Mucosa of descending colon (tissue), 3 donors: ENCODE measurements at regions not wholly inside any gene's neighbourhood (a gene's known extent, or its start where the extent isn't known, plus 50 kb on each side); places are given as distances from the start of the nearest gene placed in this dataset.

Experiments used
- ATAC-seq: fragments of 200-7000 bp; cut with Tn5 transposase; one replicate; pipeline ENCODE4 v1.9.1; 2020; ENCODE audit warnings: mild to moderate bottlenecking, moderate library complexity
- DNase-seq, 3 donors: peaks; one replicate each; pipeline ENCODE4 v3.0.0-alpha.2; 2020
- H3K36me3 ChIP-seq: fragments of 200-600 bp; one replicate; pipeline ENCODE4 v1.8.0; 2021; ENCODE audit warnings: low read depth, mild to moderate bottlenecking
- H3K4me1 ChIP-seq: fragments of 200-600 bp; one replicate; pipeline ENCODE4 v1.8.0; 2021; ENCODE audit warnings: low read depth, mild to moderate bottlenecking
- H3K4me3 ChIP-seq: fragments of 200-600 bp; one replicate; pipeline ENCODE4 v1.8.0; 2021; ENCODE audit warnings: mild to moderate bottlenecking
- H3K9me3 ChIP-seq: fragments of 200-600 bp; one replicate; pipeline ENCODE4 v1.8.0; 2021; ENCODE audit warnings: mild to moderate bottlenecking
- CTCF ChIP-seq: fragments of 200-600 bp; IDR thresholded peaks from one replicate; pipeline ENCODE4 v1.8.0; 2022; ENCODE audit warnings: antibody characterized with exemption, mild to moderate bottlenecking
- intact Hi-C, 2 donors: fragments of 100-400 bp; cut with DNase I in 1 of 2; cut with micrococcal nuclease in 1 of 2; formaldehyde crosslinking; loops; one replicate each; pipeline versions ENCODE4 v1.11.0 to v1.11.1; 2022; cut with DNase I, micrococcal nuclease
- donor health status: DM: no; HTN: no; CAD: no; lungs with moderate emphysema.
- donor health status: DM: no; HTN: no; CAD: no.
- donor health status: DM: no; HTN: yes; CAD: no.

GRCh38 chr1:173112129-173112528 lies 61.4 kb upstream of the TNFSF18 start:
- ATAC-seq: peak; percentile 43
- TF ChIP-seq CTCF: no peak
- no peak for DNase-seq
- Histone ChIP-seq H3K9me3 (peaks cover 6% of the 10 kb centered on the region), H3K4me1 (no peaks in the 10 kb centered on the region), H3K4me3 (no peak overlapping the region), H3K36me3 (no peaks in the 10 kb centered on the region)
- intact Hi-C loops: no loop called here

DNA sequence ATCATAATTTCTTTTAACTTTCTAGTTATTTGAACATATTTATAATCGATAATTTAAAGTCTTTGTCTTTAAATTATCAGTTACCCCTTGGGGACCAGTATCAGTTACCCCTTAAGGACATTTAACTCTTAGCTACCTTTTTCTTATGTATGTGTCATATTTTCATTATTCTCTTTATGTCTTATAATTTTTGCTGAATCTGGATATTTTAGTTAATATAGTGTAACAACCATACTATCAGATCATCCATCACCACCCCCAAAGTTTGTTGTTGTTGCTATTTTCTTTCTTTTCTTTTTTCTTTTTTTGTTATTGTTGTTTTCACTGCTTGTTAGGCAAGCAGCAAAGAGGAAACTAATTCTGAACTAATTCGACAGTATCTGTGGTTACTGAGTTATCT lies 57.0 kb upstream of the TNFSF18 start:
- intact Hi-C loops: no loop called here
- ATAC-seq (no peak), DNase-seq (no peak)
- Histone ChIP-seq H3K36me3 (no peaks in the 10 kb centered on the region), H3K4me3 (no peak overlapping the region), H3K9me3 (peaks cover 18% of the 10 kb centered on the region), H3K4me1 (no peaks in the 10 kb centered on the region)
- no peak for TF ChIP-seq CTCF

GRCh38 chr1:173103006-173103405 lies 52.3 kb upstream of the TNFSF18 start:
- H3K4me3 ChIP-seq: no peak overlapping the region
- H3K4me1 ChIP-seq: no peaks in the 10 kb centered on the region
- H3K9me3 ChIP-seq: peaks cover 14% of the 10 kb centered on the region
- no peaks in the 10 kb centered on the region for H3K36me3 ChIP-seq
- intact Hi-C loops: no loop called here
- no peak for TF ChIP-seq CTCF
- ATAC-seq (no peak), DNase-seq (no peak)

DNA sequence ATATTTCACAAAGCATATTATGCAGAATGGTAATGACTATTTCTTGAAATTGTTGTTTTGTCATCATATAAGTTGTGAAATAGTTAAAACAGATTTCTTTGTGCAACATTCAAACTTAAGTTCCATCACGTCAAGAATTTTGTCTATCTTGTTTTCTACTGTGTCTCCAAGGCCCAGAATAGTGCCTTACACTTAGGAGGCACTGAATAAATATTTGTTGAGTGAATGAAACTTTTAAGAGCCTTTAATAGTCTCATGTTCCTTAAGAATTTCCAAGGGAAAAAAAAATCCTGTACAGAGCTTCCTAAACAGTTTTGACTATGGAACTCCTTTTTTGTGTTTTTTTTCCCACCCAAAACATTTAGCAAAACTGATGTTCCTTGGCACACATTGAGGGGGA lies 50.8 kb upstream of the TNFSF18 start:
- ATAC-seq: no peak
- Histone ChIP-seq H3K36me3 (no peaks in the 10 kb centered on the region), H3K4me3 (no peak overlapping the region), H3K4me1 (no peaks in the 10 kb centered on the region), H3K9me3 (peaks cover 14% of the 10 kb centered on the region)
- DNase-seq: no peak
- intact Hi-C loops: no loop called here
- TF ChIP-seq CTCF: no peak

DNA sequence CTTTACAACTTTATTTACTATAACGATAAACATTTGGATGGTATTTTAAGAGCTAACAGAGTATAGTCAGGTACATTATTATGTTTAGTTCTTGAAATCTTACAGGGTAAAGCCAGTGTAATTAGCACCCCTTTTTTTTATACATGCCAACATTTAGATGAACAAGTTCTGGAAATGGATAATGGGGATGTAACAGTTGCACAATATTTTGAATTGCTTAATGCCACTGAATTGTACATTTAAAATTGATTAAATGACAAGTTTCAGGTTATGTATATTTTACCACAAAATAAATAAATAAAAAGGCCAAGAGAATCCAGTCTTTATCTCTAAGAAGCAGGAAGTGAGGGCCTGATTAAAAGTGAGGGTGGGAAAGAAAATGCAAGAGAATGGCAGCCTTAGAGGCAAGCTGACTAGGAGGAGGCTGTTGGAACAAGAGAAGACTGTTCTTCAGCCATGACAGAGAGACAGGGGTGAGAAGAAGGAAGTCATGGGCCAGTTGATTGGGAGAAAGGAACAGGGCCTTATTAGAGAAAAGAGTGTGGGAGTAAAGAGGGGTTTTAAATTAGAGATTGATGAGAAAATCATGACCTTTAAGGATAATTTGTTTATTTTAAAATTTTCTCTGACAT lies 49.9 kb upstream of the TNFSF18 start:
- Histone ChIP-seq H3K4me1 (no peaks in the 10 kb centered on the region), H3K4me3 (no peak overlapping the region), H3K9me3 (peaks cover 14% of the 10 kb centered on the region), H3K36me3 (no peaks in the 10 kb centered on the region)
- ATAC-seq (no peak), DNase-seq (no peak)
- intact Hi-C loops: no loop called here
- TF ChIP-seq CTCF: no peak
